T-helper 17 cell (primary cell): ENCODE measurements at regions not wholly inside any gene's neighbourhood (a gene's known extent, or its start where the extent isn't known, plus 50 kb on each side); places are given as distances from the start of the nearest gene placed in this dataset.

ENCODE experiments used
- ATAC-seq: fragments of 150-1000 bp; cut with Tn5 transposase; 2 replicates; pipeline ENCODE4 v1.10.0; 2021; ENCODE audit warnings: mild to moderate bottlenecking, moderate library complexity
- DNase-seq, 3 donors: peaks; one replicate each; pipeline versions ENCODE4 v3.0.0 to v3.0.0-alpha.2; 2020 to 2021
- H3K9me3 ChIP-seq: one replicate; pipeline ENCODE4 v1.7.0; 2013; ENCODE audit warnings: low read length, mild to moderate bottlenecking; ENCODE audit not compliant: control insufficient read depth, poor library complexity, severe bottlenecking
- H3K27ac Mint-ChIP-seq: one replicate; pipeline ENCODE4 v1.8.0; 2022; ENCODE audit warnings: mild to moderate bottlenecking, moderate library complexity, mixed read lengths
- H3K27me3 Mint-ChIP-seq: one replicate; pipeline ENCODE4 v1.8.0; 2022; ENCODE audit warnings: mixed read lengths
- H3K36me3 Mint-ChIP-seq: one replicate; pipeline ENCODE4 v1.8.0; 2022; ENCODE audit warnings: low read depth, mixed read lengths
- H3K4me1 Mint-ChIP-seq: one replicate; pipeline ENCODE4 v1.8.0; 2022; ENCODE audit warnings: mild to moderate bottlenecking, mixed read lengths
- H3K4me3 Mint-ChIP-seq: one replicate; pipeline ENCODE4 v1.8.0; 2022; ENCODE audit warnings: mild to moderate bottlenecking, moderate library complexity, mixed read lengths

DNA sequence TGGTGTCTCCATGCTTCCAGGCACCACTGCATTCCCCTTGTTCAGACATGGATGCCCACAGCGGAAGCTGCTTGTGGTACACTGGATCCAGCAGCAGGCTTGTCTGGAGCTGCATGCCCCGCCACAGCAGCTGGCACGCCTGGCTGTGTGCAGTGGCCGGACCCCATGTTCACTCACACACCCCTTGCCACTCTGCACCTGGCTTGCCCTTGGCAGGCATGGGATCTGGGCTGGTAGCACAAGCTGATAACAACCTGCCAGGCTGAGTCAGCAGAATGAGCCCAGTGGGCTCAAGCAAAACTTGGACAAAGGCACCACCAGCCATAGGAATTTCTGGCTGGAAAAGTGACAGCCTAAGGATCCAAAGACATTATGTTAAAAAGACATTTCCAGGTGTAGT lies 91.8 kb upstream of the TMEM168 start:
- Mint-ChIP-seq H3K27ac (no peak overlapping the region), H3K36me3 (peaks cover 13% of the 10 kb centered on the region), H3K4me1 (peaks cover 14% of the 10 kb centered on the region), H3K27me3 (no peaks in the 10 kb centered on the region), H3K4me3 (no peak overlapping the region)
- no peak for DNase-seq
- no peak for ATAC-seq
- no peaks in the 10 kb centered on the region for H3K9me3 ChIP-seq

DNA sequence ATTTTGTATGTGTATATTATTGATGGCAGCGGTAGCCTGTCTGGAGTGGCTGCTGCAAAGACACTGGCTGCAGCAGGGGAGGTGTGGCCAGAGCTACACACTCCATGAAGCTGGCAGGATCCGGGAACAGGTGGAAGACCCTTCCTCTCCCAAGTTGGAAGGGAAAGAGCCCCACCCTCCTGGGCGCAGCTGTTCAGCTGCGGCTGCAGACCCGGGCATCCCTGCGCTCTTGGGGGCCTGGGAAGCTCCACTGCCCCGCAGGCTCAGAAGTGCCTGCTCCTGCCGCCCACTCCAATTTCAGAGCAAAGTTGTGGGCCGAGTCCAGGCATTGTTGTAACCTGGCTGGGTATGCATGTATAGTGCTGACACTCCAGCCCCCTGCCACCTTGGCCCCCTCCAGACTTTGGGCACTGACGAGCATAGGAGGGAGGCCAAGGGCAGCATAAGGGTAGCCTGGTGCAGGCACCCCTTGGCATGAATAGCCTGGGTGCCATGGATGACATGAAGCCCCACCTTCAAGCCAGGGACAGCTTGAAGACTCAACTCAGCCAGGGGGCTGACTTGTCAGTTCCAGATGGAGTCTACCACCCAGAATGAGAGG lies 90.7 kb upstream of the TMEM168 start:
- no peak for ATAC-seq
- H3K27ac Mint-ChIP-seq, result no peak overlapping the region

DNA sequence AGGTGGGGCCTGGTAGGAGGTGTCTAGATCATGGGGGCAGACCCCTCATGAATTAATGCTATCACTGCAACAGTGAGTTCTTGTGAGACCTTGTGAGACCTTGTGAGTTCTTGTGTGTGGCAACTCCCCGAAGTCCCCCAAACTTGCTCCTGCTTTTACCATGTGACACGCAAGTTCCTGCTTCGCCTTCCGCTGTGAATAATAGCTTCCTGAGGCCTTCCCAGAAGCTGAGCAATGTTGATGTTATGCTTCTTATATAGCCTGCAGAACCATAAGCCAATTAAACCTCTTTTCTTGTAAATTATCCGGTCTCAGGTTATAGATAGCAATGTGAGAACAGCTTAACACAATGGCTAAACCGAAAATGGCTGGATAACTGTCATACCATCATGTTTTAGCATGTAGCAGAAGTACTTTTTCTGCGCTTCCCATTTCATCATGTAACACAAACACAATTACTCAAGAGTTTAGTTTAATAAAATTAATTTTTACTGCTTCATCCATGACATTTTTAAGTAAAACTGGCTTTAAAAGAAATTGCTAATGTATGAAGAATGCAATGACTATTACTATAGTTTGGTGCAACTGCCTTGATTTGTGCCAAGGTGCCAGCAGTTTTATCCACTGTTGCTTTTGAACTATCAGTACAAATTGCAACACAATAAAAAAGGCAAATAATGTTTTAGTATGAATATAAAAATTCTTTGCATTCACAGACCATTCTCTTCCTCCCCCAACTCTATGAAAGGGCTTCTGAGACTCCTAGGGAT lies 87.7 kb upstream of the TMEM168 start:
- H3K9me3 ChIP-seq, result no peaks in the 10 kb centered on the region
- Mint-ChIP-seq H3K36me3 (peaks cover 13% of the 10 kb centered on the region), H3K27me3 (no peaks in the 10 kb centered on the region), H3K4me3 (no peak overlapping the region), H3K4me1 (peaks cover 17% of the 10 kb centered on the region), H3K27ac (no peak overlapping the region)
- DNase-seq (no peak), ATAC-seq (no peak)

More for the DNA sequence above, 90.7 kb upstream of the TMEM168 start:
- no peaks in the 10 kb centered on the region for H3K27me3 Mint-ChIP-seq
- peaks cover 14% of the 10 kb centered on the region for H3K4me1 Mint-ChIP-seq
- no peak overlapping the region for H3K4me3 Mint-ChIP-seq
- DNase-seq, result no peak
- no peaks in the 10 kb centered on the region for H3K9me3 ChIP-seq
- peaks cover 15% of the 10 kb centered on the region for H3K36me3 Mint-ChIP-seq

DNA sequence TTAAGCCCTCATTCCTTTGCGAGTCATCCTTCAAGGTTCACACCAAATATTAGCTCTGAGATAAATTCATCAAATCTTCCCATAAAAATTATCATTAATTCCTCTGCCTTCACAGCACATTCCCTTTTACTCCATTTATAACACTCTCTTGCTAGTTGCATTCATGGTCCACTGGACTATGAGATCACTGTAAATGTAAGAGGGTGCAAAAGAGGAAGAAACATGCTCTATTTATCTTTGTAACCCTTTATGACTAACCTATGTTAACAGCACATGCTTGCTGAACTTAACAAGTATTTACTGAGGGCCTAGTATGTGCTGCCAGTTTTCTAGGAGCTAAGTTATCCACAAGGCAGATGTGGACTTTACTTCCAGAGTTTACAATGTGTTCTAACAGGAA lies 86.7 kb upstream of the TMEM168 start:
- no peaks in the 10 kb centered on the region for H3K27me3 Mint-ChIP-seq
- DNase-seq (no peak), ATAC-seq (no peak)
- H3K4me1 Mint-ChIP-seq, result peaks cover 26% of the 10 kb centered on the region
- peaks cover 13% of the 10 kb centered on the region for H3K36me3 Mint-ChIP-seq
- H3K9me3 ChIP-seq, result no peaks in the 10 kb centered on the region
- H3K27ac Mint-ChIP-seq, result no peak overlapping the region
- H3K4me3 Mint-ChIP-seq, result no peak overlapping the region

DNA sequence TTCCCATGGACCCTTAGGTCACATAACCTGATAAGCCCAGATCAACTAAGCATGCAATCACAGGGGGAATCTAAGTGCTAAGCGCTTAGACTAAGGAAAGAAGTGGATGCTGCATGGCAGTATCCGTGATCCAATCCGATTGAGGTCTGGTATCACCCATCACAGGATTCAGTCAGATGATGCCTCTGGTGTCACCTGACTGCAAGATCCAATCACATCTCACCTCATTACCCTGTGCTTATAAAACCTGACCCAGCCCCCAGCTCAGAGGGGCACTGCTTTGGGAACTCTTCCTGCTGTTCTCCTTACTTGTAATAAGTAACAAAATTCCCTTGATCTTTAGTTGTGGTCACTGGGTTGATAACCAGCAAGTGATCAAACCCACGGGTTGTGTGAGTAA lies 84.7 kb upstream of the TMEM168 start:
- Mint-ChIP-seq H3K4me3 (no peak overlapping the region), H3K36me3 (peaks cover 13% of the 10 kb centered on the region), H3K4me1 (peaks cover 41% of the 10 kb centered on the region), H3K27ac (no peak overlapping the region), H3K27me3 (no peaks in the 10 kb centered on the region)
- DNase-seq, result no peak
- no peaks in the 10 kb centered on the region for H3K9me3 ChIP-seq
- ATAC-seq, result no peak

DNA sequence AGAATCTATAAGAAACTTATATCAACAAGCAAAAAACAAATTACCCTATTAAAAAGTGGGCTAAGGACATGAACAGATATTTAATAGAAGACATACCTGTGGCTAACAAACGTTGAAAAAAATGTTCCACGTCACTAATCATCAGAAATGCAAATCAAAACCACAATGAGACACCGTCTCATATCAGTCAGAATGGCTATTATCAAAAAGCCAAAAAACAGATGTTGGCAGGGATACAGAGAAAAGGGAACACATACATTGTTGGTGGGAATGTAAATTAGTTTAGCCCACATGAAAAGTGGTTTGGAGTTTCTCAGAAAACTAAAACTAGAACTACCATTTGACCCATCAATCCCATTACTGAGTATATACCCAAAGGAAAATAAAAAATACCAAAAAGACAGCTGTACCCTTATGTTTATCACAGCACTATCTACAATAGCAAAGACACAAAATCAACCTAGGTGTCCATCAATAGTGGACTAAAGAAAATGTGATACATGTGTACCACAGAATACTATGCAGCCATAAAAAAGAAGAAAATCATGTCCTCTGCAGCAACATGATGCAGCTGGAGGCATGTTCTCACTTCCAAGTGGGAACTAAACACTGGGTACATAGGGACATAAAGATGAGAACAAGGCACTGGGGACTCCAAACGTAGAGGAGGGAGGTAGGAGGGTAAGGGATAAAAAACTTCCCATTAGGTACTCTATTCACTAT lies 83.8 kb upstream of the TMEM168 start:
- no peak for DNase-seq
- no peaks in the 10 kb centered on the region for H3K27me3 Mint-ChIP-seq
- no peak overlapping the region for H3K27ac Mint-ChIP-seq
- H3K36me3 Mint-ChIP-seq, result peaks cover 10% of the 10 kb centered on the region
- ATAC-seq, result no peak
- no peak overlapping the region for H3K4me3 Mint-ChIP-seq
- H3K4me1 Mint-ChIP-seq, result peaks cover 42% of the 10 kb centered on the region
- no peaks in the 10 kb centered on the region for H3K9me3 ChIP-seq

DNA sequence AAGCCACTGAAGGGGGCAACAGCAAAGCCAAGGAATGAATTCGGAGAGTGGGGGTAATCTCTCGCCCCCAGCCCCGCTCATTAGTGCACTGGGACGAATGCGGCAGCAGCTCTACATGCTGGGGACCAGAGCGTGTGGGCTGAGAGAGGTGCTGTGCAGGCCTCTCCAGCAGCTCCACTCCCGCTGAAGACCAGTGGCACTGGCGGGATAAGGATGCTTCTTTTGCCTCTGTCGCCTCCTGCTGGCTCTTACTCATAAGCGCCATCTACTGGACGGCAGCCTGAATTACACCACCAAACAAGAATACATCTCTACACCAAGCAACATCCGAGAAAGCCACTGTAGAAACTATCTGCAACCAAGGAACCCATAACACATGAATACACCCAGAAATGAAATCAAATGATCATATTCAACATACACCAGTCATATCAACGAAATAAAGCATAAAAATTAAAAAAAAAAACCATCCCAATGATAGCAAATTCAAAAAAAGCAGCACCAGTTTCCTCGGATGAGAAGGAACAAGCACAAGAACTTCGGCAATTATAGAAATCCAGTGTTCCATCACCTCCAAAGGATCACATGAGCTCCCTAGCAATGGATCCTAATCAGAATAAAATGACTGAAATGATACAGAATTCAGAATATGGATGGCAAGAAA lies 79.0 kb upstream of the TMEM168 start:
- H3K27ac Mint-ChIP-seq, result no peak overlapping the region
- peaks cover 46% of the 10 kb centered on the region for H3K4me1 Mint-ChIP-seq
- DNase-seq (peak in 2 of 3 donors; percentile 23 to 27), ATAC-seq (peak; percentile 80)
- no peak overlapping the region for H3K4me3 Mint-ChIP-seq
- H3K36me3 Mint-ChIP-seq, result peaks cover 2% of the 10 kb centered on the region
- H3K27me3 Mint-ChIP-seq, result no peaks in the 10 kb centered on the region
- H3K9me3 ChIP-seq, result no peaks in the 10 kb centered on the region

DNA sequence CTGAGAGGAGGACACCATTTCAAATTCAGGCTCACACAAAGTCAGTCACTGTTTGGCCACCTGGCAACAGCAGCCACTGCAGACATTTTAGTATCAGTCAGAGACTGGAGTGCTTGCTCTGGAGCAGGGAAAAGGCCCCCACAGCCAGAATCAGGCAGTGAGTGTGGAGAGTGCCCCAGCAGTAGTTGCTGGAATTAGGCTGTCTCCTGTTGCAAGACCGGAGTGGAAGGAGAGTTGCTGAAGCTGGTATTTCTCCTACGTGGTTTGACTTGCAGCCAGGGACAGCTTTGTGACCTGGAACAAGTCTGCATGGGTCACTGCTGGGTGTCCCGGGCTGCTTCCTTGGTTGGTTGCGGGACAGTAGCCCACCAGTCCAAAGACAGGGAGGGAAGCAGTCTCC lies 78.4 kb upstream of the TMEM168 start:
- no peak for ATAC-seq
- no peaks in the 10 kb centered on the region for H3K27me3 Mint-ChIP-seq

DNA sequence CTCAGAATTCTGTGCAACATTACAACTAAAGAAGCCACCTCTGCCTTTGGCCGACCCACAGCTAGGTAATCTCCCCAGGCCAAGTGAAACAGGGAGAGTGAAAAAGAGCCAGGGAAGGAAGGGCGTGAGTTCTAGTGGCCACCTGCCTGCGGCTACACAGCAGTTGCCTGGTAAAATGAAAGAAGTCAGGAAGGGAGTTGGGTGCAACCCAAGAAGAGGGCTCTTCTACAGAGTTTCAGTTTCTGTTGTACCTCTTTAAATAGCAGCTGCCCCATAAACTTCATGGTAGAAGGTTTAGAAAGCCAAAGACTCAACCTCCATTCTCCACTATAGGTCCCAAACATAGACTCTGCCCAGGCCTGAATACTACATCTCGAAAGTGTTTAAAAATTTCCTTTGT lies 76.2 kb upstream of the TMEM168 start:
- no peaks in the 10 kb centered on the region for H3K27me3 Mint-ChIP-seq
- H3K4me3 Mint-ChIP-seq, result no peak overlapping the region
- no peak for DNase-seq
- no peak for ATAC-seq
- no peaks in the 10 kb centered on the region for H3K9me3 ChIP-seq
- H3K4me1 Mint-ChIP-seq, result peaks cover 23% of the 10 kb centered on the region
- H3K27ac Mint-ChIP-seq, result peak overlapping the region; percentile 51
- peaks cover 2% of the 10 kb centered on the region for H3K36me3 Mint-ChIP-seq

More for the DNA sequence above, 78.4 kb upstream of the TMEM168 start:
- H3K4me3 Mint-ChIP-seq, result no peak overlapping the region
- H3K27ac Mint-ChIP-seq, result no peak overlapping the region
- no peaks in the 10 kb centered on the region for H3K9me3 ChIP-seq
- peaks cover 42% of the 10 kb centered on the region for H3K4me1 Mint-ChIP-seq
- DNase-seq, result no peak
- H3K36me3 Mint-ChIP-seq, result peaks cover 2% of the 10 kb centered on the region

DNA sequence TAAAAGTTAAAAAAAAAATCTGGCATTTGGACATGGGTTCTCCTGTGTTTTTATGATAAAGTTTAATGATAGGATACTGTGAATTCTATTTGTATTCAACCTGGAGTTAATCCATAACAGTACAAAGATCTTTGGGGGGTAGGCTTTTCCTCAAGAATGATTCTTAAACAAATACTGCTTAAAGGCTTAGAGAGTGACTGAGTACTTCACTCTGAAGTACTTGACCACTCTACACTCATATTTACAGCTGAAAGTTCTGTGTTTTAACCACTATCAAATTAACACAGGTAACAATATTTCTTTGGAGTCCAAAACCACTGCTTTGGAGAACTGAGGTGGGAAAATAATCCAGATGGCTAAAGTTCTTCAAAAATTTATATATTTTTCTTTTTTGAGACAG lies 74.2 kb upstream of the TMEM168 start:
- H3K9me3 ChIP-seq, result no peaks in the 10 kb centered on the region
- no peak overlapping the region for H3K27ac Mint-ChIP-seq
- H3K4me1 Mint-ChIP-seq, result peaks cover 10% of the 10 kb centered on the region
- ATAC-seq (no peak), DNase-seq (no peak)
- no peaks in the 10 kb centered on the region for H3K27me3 Mint-ChIP-seq
- no peak overlapping the region for H3K4me3 Mint-ChIP-seq
- H3K36me3 Mint-ChIP-seq, result peaks cover 2% of the 10 kb centered on the region

DNA sequence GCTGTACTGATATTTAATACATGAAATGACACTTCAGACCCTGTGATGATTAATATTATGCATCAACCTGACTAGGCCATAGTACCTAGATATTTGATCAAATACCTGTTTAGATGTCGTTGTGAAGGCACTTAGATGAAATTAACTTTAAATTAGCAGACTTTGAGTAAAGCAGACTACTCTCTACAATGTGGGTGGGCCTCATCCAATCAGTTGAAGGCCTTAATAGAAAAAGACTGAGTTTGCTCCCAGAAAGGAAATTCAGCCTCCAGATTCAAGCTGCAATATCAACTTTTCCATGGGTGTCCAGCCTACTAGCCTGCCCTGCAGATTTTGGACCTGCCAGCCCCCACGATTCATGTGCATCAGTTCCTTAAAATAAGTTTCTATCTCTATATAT lies 68.6 kb upstream of the TMEM168 start:
- DNase-seq, result no peak
- Mint-ChIP-seq H3K4me3 (no peak overlapping the region), H3K36me3 (peaks cover 3% of the 10 kb centered on the region), H3K27ac (no peak overlapping the region), H3K4me1 (peaks cover 2% of the 10 kb centered on the region), H3K27me3 (no peaks in the 10 kb centered on the region)
- ATAC-seq, result no peak
- no peaks in the 10 kb centered on the region for H3K9me3 ChIP-seq

DNA sequence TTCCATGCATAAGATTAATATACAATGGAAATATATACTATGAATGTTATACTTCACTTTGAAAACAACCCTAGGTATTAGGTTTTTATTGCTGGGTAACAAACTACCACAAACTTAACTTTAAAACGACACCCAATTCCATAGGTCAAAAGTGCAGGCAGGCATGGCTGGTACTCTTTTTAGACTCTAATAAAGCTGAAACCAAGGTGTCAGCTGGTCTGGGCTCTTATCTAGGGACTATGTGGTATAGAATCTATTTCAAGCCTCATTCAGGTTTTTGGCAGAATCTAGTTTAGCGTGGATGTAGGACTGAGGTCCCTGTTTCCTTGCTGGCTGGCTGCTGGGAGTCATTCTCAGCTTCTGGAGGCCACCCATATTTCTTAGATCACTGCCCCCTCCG lies 65.0 kb upstream of the TMEM168 start:
- H3K4me3 Mint-ChIP-seq, result no peak overlapping the region
- DNase-seq, result no peak
- peaks cover 2% of the 10 kb centered on the region for H3K4me1 Mint-ChIP-seq
- H3K36me3 Mint-ChIP-seq, result peaks cover 3% of the 10 kb centered on the region
- H3K27ac Mint-ChIP-seq, result no peak overlapping the region
- no peaks in the 10 kb centered on the region for H3K9me3 ChIP-seq
- no peaks in the 10 kb centered on the region for H3K27me3 Mint-ChIP-seq
- ATAC-seq, result no peak

DNA sequence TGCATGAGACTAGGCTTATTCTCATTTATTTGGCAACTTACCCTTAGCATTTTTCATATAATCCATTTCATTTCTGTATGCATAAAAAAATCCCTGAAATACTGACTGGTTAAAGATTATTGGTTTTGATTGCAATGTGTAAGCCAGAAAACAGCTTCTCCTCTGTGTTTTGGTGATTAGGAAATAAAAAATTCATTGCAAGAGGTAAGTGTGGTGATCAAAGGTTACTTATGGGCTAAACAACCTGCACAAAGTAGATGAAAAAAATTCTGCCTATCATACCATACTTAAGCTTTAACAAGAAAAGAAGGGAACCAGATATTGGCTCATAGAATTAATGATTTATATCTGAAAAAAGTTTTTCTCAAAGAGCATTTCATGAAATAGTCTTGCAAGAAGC lies 64.0 kb upstream of the TMEM168 start:
- Mint-ChIP-seq H3K27me3 (no peaks in the 10 kb centered on the region), H3K4me1 (peaks cover 2% of the 10 kb centered on the region), H3K4me3 (no peak overlapping the region), H3K27ac (no peak overlapping the region), H3K36me3 (peaks cover 3% of the 10 kb centered on the region)
- DNase-seq (no peak), ATAC-seq (no peak)
- no peaks in the 10 kb centered on the region for H3K9me3 ChIP-seq
